NCI-H510A treated with DMSO at 0.1 percent for 48 hours (cell line): ENCODE measurements at regions not wholly inside any gene's neighbourhood (a gene's known extent, or its start where the extent isn't known, plus 50 kb on each side); places are given as distances from the start of the nearest gene placed in this dataset.

Source experiments
- DNase-seq: peaks from one replicate; lab custom pipeline; 2025; lab: John Stamatoyannopoulos, UW

DNA sequence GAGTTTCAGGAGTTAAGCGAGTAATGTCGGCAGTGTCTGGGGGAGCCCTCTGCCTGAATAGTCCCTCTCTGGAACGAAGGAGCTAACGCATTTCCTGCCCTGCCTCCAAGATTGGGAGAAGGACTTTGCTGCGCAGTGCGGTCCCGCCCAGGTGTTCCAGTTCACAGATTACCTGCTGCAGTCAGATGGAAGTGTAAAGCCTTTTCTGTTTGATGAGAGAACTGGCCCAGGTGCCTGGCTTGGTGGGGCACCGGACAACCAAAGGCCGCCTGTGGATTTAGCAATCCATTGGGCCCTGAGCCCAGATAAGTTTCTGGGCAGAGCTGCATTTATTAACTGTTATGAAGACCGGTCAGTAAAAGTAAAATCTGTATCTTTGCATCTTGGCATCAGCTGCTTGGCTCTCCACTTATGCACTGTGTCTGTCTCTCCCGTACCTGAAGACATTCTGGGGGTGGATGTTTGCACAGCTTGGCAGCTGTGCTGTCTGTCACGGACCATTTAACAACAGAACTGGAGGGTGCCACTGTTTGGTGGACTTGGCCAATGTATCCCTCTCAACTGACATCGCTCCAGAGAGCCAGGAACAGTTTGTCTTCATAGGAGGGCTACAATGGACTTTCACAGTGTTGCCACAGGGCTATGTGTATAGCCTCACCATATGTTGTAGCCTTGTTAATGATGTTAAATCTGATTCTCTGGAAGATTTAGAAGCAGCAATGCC is 654.7 kb upstream of the ZWINT start:
- peak; percentile 92 for DNase-seq

DNA sequence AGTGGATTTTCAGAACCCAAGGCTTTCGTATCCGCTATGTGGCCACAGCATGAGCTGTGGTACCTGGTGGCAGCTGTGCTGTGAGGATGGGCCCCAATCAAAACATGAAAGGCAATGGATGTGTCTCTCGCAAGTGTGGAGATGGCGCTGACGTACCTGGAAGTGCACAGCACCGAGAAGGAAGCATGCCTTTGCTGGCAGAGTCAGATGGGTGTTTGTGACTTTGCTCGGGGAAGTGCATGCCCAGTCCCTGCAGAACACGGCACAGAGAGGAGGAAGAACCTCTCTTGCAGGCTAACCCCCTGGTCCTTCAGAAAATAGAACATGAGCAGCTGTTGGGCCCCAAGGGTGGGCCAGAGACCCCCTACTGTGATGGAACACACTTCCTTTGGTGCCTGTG is 654.1 kb upstream of the ZWINT start:
- DNase-seq: peak; percentile 1

- no peak for DNase-seq
Observed at GRCh38 chr10:57014758-57015157, 653.7 kb upstream of the ZWINT start.

- DNase-seq: no peak
Observed at GRCh38 chr10:57008189-57008588, 647.1 kb upstream of the ZWINT start.

DNA sequence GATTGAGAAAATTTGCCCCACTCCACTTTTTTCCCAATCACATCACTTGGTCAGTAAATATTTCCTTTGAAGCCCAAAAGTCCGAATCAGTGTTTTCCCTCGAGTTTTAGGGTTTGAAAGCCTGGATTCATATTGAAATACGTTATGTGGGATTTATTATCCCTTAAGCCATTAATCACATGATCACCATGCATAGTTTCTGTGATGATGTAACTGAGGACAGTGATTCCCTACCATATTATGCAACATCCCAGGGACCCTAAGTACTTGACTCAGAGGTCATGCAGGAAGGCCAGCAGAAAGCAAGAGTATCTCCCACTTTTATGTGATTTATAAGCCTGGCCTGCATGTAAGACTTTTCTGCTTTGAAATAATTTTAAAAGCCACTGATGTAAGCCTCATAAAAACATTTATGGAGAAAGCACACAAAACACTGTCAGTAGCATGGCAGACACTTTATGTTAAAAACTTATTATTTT is 630.6 kb upstream of the ZWINT start:
- no peak for DNase-seq

- no peak for DNase-seq
Observed at GRCh38 chr10:56975513-56975912, 614.5 kb upstream of the ZWINT start.

DNA sequence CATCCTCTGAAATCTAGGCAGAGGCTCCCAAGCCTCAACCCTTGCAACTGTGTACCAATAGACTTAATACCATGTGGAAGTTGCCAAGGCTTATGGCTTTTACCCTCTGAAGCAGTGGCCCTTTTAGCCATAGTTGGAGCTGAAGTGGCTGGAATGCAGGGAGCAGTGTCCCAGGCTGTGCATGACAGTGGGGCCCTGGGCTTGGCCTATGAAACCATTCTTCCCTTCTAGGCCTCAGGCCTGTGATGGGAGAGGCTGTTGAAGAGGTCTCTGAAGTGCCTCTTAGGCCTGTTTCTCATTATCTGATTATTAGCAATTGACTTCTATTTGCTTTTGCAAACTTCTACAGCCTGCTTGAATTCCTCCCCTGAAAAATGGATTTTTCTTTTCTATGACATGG is 612.7 kb upstream of the ZWINT start:
- DNase-seq: peak; percentile 7

DNA sequence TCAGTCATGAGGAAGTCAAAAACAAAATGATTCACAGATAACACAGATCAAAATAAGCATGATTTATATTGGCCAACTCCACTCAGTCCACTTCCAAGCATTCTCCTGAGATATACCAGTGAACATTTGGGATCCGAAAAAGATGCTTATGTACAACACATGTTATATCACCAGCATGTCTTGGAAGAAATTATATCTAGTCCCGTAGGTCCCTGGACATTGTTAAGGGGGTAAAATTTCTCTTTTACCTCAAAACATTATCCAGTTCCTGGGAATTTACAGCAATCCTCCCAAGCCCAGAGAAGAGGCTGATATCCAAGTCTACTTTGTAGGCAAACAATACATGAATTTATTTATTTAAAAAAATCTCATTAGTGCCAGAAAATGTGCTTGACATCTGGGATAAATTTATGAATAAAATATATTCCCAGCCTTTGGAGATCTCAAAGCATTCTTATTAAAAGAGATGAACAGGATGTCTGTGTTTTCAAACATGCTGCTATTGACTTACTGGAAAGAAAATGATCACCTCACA is 582.2 kb upstream of the ZWINT start:
- no peak for DNase-seq

DNA sequence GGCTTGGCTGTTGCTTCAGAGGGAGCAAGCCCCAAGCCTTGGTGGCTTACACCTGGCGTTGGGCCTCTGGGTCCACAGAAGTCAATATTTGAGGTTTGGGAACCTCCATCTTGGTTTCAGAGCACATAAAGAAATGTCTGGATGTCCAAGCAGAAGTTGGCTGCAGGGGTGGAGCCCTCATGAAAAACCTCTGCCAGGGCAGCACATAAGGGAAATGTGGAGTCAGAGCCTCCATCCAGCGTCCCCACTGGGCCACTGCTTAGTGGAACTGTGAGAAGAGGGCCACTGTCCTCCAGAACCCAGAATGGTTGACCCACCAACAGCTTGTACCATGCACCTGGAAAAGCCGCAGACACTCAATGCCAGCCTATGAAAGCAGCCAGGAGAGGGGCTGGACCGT is 573.5 kb upstream of the ZWINT start:
- DNase-seq: no peak

DNA sequence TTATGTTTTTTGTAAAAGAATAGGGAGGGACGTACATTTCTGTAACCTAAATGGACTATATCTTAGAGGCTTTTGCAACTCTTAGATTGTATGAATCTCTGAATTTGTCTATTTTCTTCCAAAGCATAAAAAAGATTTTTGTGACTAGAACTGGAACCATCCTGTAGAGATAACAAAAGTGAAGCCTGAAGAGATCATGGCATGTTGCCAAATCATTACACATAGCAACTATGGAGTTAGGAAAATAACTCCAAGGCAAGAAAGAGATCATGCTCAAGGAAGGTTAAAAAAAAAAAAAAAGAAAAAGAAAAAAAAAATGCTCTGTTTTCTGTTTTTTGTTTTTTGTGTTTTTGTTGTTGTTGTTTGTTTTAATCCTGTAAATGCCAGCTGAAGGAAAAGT is 567.7 kb upstream of the ZWINT start:
- no peak for DNase-seq

DNA sequence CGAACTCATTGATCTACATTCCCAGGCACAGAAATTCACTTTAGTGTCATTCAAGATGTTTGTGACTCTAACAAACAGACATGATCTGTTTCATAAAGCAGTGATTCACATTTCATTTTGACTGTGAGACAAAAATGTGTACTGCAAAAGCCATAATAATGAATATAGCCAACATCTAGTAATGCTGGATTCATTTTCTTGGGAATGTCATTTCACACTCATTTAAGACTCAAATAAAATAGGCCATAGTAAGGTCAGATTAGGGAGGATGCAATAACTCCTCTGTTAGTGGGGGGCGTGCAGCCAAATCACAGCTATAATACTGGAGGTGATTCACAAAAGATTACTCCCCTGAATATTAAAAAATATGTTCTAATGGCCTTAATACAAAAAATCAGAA is 566.6 kb upstream of the ZWINT start:
- no peak for DNase-seq

GRCh38 chr10:56920601-56921261 is 559.7 kb upstream of the ZWINT start:
- DNase-seq: no peak

DNA sequence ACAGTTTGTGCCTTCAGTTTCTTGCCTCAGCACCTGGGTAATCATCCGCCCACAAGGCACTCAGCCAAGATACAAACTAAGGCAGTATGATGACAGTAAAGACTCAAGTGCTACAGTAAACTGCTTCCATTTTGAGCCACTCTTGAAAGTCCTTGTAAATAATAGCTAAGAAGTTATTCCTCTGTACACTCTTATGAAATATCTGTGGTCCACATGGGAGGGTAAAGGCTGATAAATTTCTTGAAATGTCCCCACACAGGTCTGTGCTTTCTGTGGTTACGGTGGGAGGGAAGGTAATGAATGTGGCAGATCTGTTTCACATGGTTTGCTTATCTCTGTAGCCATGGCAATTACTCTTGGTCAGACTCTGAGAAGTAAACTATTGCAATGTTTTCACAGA is 551.0 kb upstream of the ZWINT start:
- no peak for DNase-seq

DNA sequence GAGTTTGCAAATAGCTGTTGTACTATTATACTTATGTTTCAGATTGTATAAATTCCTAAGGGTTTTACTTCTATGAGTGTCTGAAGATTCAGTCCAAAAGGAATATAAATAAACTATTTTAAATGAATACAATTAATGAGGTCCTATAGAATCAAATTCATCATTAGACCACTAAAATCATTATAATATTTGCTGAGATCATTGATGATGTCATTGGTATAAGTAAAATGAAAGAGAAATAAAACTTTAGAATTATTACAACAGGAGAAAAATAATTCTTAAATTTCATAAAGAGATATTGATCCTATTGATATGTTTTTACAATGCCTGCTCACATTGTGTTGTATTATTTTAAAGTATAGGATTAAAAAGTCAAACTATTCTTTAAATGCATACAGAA is 544.0 kb upstream of the ZWINT start:
- DNase-seq: no peak

GRCh38 chr10:56902554-56902953 is 541.5 kb upstream of the ZWINT start:
- DNase-seq: no peak

GRCh38 chr10:56895306-56895705 is 534.2 kb upstream of the ZWINT start:
- DNase-seq: no peak

GRCh38 chr10:56881218-56881617 is 520.2 kb upstream of the ZWINT start:
- peak; percentile 71 for DNase-seq

- peak; percentile 18 for DNase-seq
Observed at GRCh38 chr10:56880606-56881005, 519.5 kb upstream of the ZWINT start.

GRCh38 chr10:56874950-56875349 is 513.9 kb upstream of the ZWINT start:
- peak; percentile 3 for DNase-seq

DNA sequence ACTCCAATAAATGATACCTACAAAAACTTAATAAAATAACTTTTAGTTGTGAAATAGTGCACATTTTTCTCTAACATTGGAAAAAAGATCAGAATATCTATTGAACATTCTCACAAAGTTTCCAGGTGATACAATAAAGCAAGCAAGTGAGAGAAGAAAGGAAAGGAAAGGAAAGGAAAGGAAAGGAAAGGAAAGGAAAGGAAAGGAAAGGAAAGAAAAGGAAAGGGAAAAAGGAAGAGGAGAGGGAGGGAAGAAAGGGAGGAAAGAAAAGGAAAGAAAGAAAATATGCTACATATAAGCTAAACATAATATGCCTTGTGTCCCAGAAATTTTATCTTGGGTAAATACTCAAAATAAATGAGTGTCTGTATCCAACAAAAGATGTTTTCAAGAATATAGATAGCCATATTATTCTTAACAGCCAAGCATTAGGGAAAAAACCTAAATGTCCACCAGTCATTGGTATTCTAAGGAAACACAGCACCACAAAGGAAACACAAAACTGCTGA is 510.2 kb upstream of the ZWINT start:
- no peak for DNase-seq

DNA sequence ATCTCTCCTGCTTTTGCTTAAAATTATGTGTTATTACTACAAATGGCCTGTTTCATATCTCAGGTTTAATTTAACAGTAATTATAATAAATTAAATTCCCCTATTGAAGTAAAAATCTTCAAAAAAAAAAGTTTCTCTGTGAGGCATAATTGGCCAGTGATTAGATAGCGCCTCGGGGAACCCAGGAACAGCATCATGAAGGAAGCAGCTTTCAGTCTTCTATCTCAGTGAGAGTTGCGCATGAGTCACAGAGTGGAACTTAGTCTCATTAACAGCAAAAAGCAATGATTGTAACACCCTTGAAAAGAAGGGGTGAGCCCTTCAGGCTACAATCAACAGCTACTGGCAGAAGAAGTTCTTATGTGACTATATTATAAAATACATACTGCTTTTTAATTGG is 506.2 kb upstream of the ZWINT start:
- DNase-seq: no peak

DNA sequence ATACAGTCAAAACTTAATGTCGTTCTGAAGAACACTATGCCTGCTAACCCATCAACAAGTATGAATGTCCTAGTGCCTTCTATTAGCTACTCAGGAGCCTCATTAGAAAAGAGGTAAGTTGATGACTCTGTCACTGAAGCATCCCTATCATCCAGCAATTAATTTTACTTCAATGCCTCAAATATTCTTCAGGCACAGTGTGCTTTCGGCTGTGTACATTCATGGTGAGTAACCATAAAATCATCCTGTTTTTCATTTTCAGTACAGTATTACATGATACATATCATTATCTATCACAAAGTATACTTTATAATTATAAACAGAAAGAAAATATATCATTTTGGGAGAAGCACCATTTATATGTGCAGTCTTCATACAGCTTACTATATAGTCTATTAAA is 495.5 kb upstream of the ZWINT start:
- DNase-seq: no peak

- DNase-seq: no peak
Observed at GRCh38 chr10:56844978-56845529, 484.0 kb upstream of the ZWINT start.
